GM06990 (cell line): ENCODE measurements at regions not wholly inside any gene's neighbourhood (a gene's known extent, or its start where the extent isn't known, plus 50 kb on each side); places are given as distances from the start of the nearest gene placed in this dataset.

Experiments used
- DNase-seq: peaks from one replicate; pipeline ENCODE4 v3.0.0-alpha.2; 2011; ENCODE audit not compliant: insufficient read length; ENCODE audit errors: extremely low read depth
- H3K27me3 ChIP-seq: replicated peaks from 2 replicates; pipeline ENCODE4 v1.6.0; 2011; ENCODE audit warnings: low read length; ENCODE audit not compliant: control insufficient read depth, insufficient read depth
- H3K36me3 ChIP-seq: 2 replicates; pipeline ENCODE4 v1.5.1; 2011; ENCODE audit warnings: low read length; ENCODE audit not compliant: control insufficient read depth, insufficient read depth
- H3K4me3 ChIP-seq: replicated peaks from 2 replicates; pipeline ENCODE4 v1.5.1; 2011; ENCODE audit warnings: low read depth, mild to moderate bottlenecking, control low read depth, low read length
- CTCF ChIP-seq: IDR thresholded peaks from 2 replicates; pipeline ENCODE4 v1.5.1; 2011; ENCODE audit warnings: low read length, control low read depth, mild to moderate bottlenecking, inconsistent platforms; ENCODE audit not compliant: insufficient read depth, poor library complexity, severe bottlenecking

GRCh38 chr9:134491856-134492255, 149.7 kb upstream of the COL5A1 start:
- Histone ChIP-seq H3K27me3 (no peaks in the 10 kb centered on the region; the same call in 1 of the 2 replicates), H3K36me3 (no peaks in the 10 kb centered on the region), H3K4me3 (no peak overlapping the region)
- TF ChIP-seq CTCF, result no peak
- DNase-seq, result no peak

GRCh38 chr9:134492281-134492691, 149.3 kb upstream of the COL5A1 start:
- Histone ChIP-seq H3K27me3 (no peaks in the 10 kb centered on the region; the same call in 1 of the 2 replicates), H3K36me3 (no peaks in the 10 kb centered on the region), H3K4me3 (no peak overlapping the region)
- no peak for DNase-seq
- TF ChIP-seq CTCF, result no peak

GRCh38 chr9:134492721-134493460, 148.7 kb upstream of the COL5A1 start:
- TF ChIP-seq CTCF, result no peak
- no peak for DNase-seq
- Histone ChIP-seq H3K36me3 (no peaks in the 10 kb centered on the region), H3K27me3 (no peaks in the 10 kb centered on the region; the same call in 1 of the 2 replicates), H3K4me3 (no peak overlapping the region)

- TF ChIP-seq CTCF, result no peak
- H3K27me3 ChIP-seq, result no peaks in the 10 kb centered on the region; the same call in 1 of the 2 replicates
- no peaks in the 10 kb centered on the region for H3K36me3 ChIP-seq
- no peak overlapping the region for H3K4me3 ChIP-seq
- DNase-seq, result no peak
Observed at GRCh38 chr9:134493461-134494272, 147.9 kb upstream of the COL5A1 start.

- Histone ChIP-seq H3K36me3 (no peaks in the 10 kb centered on the region), H3K4me3 (no peak overlapping the region), H3K27me3 (no peaks in the 10 kb centered on the region; the same call in 1 of the 2 replicates)
- no peak for TF ChIP-seq CTCF
- DNase-seq, result no peak
Observed at GRCh38 chr9:134494273-134494815, 147.3 kb upstream of the COL5A1 start.
